ENCODE measurements at regions not wholly inside any gene's neighbourhood (a gene's known extent, or its start where the extent isn't known, plus 50 kb on each side); places are given as distances from the start of the nearest gene placed in this dataset.

- no peak for DNase-seq
These were observed 1124.2 kb downstream of the SLITRK1 start for GRCh38 chr13:82758044-82758443.

GRCh38 chr13:82751206-82751605, 1131.1 kb downstream of the SLITRK1 start:
- DNase-seq: peak in 1 of 2 experiments; percentile 34

GRCh38 chr13:82749551-82749950, 1132.7 kb downstream of the SLITRK1 start:
- DNase-seq: no peak

- no peak for DNase-seq
These were observed 1134.3 kb downstream of the SLITRK1 start for GRCh38 chr13:82747958-82748357.

- no peak for DNase-seq
These were observed 1135.0 kb downstream of the SLITRK1 start for GRCh38 chr13:82747291-82747690.

- no peak for DNase-seq
These were observed 1141.8 kb downstream of the SLITRK1 start for GRCh38 chr13:82740442-82740841.

- no peak for DNase-seq
These were observed 1142.4 kb downstream of the SLITRK1 start for GRCh38 chr13:82739881-82740280.

- no peak for DNase-seq
These were observed 1152.9 kb downstream of the SLITRK1 start for GRCh38 chr13:82729401-82729800.

- no peak for DNase-seq
These were observed 1161.3 kb downstream of the SLITRK1 start for GRCh38 chr13:82720986-82721385.

- DNase-seq: no peak
These were observed 1162.3 kb downstream of the SLITRK1 start for GRCh38 chr13:82719987-82720386.

GRCh38 chr13:82717249-82717648, 1165.0 kb downstream of the SLITRK1 start:
- DNase-seq: no peak

GRCh38 chr13:82713687-82714405, 1168.4 kb downstream of the SLITRK1 start:
- DNase-seq: no peak

- DNase-seq: no peak
These were observed 1179.8 kb downstream of the SLITRK1 start for GRCh38 chr13:82702513-82702912.

GRCh38 chr13:82701020-82701419, 1181.3 kb downstream of the SLITRK1 start:
- no peak for DNase-seq

- no peak for DNase-seq
These were observed 1183.3 kb downstream of the SLITRK1 start for GRCh38 chr13:82698941-82699340.

GRCh38 chr13:82698383-82698782, 1183.9 kb downstream of the SLITRK1 start:
- no peak for DNase-seq

- DNase-seq: no peak
These were observed 1188.7 kb downstream of the SLITRK1 start for GRCh38 chr13:82693607-82694006.

GRCh38 chr13:82688400-82688994, 1193.8 kb downstream of the SLITRK1 start:
- no peak for DNase-seq

GRCh38 chr13:82687884-82688283, 1194.4 kb downstream of the SLITRK1 start:
- no peak for DNase-seq

GRCh38 chr13:82681535-82681934, 1200.7 kb downstream of the SLITRK1 start:
- DNase-seq: no peak

GRCh38 chr13:82678052-82678451, 1204.2 kb downstream of the SLITRK1 start:
- no peak for DNase-seq

- DNase-seq: no peak
These were observed 1207.2 kb downstream of the SLITRK1 start for GRCh38 chr13:82675024-82675423.

GRCh38 chr13:82674546-82674945, 1207.7 kb downstream of the SLITRK1 start:
- DNase-seq: no peak

- no peak for DNase-seq
These were observed 1210.0 kb downstream of the SLITRK1 start for GRCh38 chr13:82672248-82672647.

GRCh38 chr13:82664183-82664582, 1218.1 kb downstream of the SLITRK1 start:
- DNase-seq: no peak
